IPS-20b (cell line): ENCODE measurements at regions not wholly inside any gene's neighbourhood (a gene's known extent, or its start where the extent isn't known, plus 50 kb on each side); places are given as distances from the start of the nearest gene placed in this dataset.
A peak's percentile ranks its signal among the peaks of the same experiment; 100 is the strongest.

Source experiments
- H3K27ac ChIP-seq: one replicate; pipeline ENCODE4 v1.5.1; 2013; ENCODE audit warnings: low read length
- H3K27me3 ChIP-seq: 2 replicates; pipeline ENCODE4 v1.6.1; 2013; ENCODE audit warnings: mild to moderate bottlenecking, low read length, inconsistent platforms; ENCODE audit not compliant: insufficient read depth
- H3K36me3 ChIP-seq: 2 replicates; pipeline ENCODE4 v1.6.1; 2013; ENCODE audit warnings: low read depth, mild to moderate bottlenecking, inconsistent platforms, low read length, moderate library complexity; ENCODE audit not compliant: insufficient read depth
- H3K4me1 ChIP-seq: 2 replicates; pipeline ENCODE4 v1.6.1; 2013; ENCODE audit warnings: mild to moderate bottlenecking, control low read depth, inconsistent platforms, low read length, moderate library complexity; ENCODE audit not compliant: insufficient read depth
- H3K4me3 ChIP-seq: 2 replicates; pipeline ENCODE4 v1.5.1; 2013; ENCODE audit warnings: mild to moderate bottlenecking, low read length, inconsistent platforms
- H3K9ac ChIP-seq: 2 replicates; pipeline ENCODE4 v1.6.1; 2013; ENCODE audit warnings: low read depth, mild to moderate bottlenecking, inconsistent platforms, low read length, moderate library complexity
- H3K9me3 ChIP-seq: 2 replicates; pipeline ENCODE4 v1.6.1; 2013; ENCODE audit warnings: mild to moderate bottlenecking, low read depth, low read length, inconsistent platforms; ENCODE audit not compliant: insufficient read depth

DNA sequence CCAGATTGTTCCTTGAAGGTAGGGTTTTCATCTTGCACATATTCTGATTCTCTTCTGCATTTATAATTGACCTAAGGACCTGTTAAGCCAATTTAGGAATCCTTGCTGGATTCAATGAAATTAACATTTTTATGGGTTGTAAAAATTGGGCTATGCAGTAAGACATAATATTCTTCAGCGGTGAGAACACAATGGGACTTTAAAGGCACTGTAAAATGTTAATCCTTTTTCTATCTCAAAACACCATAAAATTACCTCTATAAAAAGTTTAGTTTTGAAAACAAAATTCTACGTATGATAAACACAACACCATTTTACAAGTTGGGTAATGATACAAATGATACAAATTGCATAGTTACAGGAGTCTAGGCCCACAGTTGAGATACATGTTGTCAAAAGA, 169.2 kb upstream of the DTNA start:
- H3K4me3 ChIP-seq: no peak overlapping the region
- H3K9me3 ChIP-seq: no peaks in the 10 kb centered on the region
- H3K27me3 ChIP-seq: no peaks in the 10 kb centered on the region
- no peak overlapping the region for H3K27ac ChIP-seq
- peaks cover 5% of the 10 kb centered on the region for H3K4me1 ChIP-seq
- no peak overlapping the region for H3K9ac ChIP-seq
- no peaks in the 10 kb centered on the region for H3K36me3 ChIP-seq

DNA sequence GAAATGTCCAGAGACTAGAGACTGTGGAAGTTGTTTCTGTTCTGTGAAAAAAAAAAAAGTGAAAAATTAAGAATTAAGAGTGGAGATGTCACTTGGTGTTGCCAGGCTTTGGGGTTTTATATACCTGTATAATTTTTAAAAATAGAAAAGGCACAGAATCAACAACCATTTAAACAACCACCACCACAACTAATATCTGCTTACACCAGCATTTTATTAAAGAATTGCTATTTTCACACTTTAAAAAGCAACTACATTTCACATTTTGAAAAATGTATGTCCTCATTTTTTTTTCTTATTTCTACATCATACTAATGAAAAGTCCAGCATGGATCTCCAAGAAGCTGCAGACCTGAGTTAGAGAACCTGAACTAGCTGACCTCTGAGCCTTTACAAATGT, 167.5 kb upstream of the DTNA start:
- H3K4me1 ChIP-seq: peaks cover 16% of the 10 kb centered on the region
- no peaks in the 10 kb centered on the region for H3K27me3 ChIP-seq
- no peak overlapping the region for H3K4me3 ChIP-seq
- H3K9ac ChIP-seq: no peak overlapping the region
- H3K27ac ChIP-seq: no peak overlapping the region
- H3K9me3 ChIP-seq: no peaks in the 10 kb centered on the region
- H3K36me3 ChIP-seq: no peaks in the 10 kb centered on the region

DNA sequence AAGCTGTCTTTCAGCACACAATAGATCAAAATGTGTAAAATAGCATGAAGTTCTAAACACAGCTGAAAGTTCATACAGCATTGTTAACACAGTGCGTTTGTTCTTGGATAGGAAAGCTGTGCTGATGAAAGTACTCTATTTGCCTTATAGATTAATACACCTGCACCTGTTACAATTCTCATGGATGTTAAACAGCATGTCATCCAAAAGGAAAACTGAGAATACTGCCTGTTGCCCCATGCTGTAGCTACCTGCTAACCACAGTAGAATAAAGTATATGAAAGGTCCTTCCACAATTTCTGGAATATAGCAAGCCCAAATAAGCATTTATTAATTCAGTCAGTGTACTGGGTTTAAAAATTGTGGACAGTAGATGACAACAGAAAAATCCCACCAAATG, 166.7 kb upstream of the DTNA start:
- Histone ChIP-seq H3K9ac (no peak overlapping the region), H3K27me3 (no peaks in the 10 kb centered on the region), H3K4me1 (peaks cover 23% of the 10 kb centered on the region), H3K36me3 (no peaks in the 10 kb centered on the region), H3K27ac (no peak overlapping the region), H3K9me3 (no peaks in the 10 kb centered on the region), H3K4me3 (no peak overlapping the region)

DNA sequence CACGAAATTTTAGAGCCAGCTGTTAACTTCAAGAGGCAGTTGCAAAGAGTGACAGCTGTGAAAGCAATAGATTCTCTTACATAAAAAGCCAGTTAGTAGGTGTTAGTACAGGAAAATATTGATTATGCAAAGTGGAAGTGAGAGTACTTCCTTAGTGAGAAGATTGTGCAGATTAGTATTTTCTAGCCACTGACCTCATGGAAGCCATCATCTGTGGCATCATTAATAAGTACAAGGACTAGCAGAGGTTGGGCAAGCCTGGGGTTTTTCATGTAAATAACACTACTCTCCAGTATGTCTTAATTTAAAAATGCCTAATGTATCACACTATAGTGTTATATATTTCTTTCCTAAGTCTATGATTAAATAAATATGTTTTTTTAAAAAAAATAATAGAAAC, 166.2 kb upstream of the DTNA start:
- no peak overlapping the region for H3K27ac ChIP-seq
- no peak overlapping the region for H3K9ac ChIP-seq
- H3K4me3 ChIP-seq: no peak overlapping the region
- H3K9me3 ChIP-seq: no peaks in the 10 kb centered on the region
- H3K36me3 ChIP-seq: no peaks in the 10 kb centered on the region
- H3K27me3 ChIP-seq: no peaks in the 10 kb centered on the region
- peaks cover 29% of the 10 kb centered on the region for H3K4me1 ChIP-seq

DNA sequence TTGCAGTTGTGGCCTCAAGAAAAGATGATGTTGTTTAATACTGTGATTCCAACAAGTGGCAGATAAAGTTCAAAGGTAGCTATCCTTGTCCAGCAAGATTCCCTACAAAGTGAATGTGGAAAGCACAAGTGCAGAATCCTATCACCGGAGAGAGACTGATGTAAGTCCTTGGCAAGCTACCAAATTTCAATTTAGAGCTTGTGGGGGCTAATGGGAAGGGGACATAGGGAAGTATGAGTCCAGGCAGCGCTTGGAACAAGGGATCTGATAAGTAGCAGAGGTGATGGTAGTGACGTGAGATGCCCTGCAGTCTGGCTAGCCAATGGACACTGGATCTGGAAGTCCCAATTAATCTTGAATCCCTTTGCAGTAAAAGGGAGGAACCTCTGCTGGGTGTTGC, 165.2 kb upstream of the DTNA start:
- H3K4me1 ChIP-seq: peaks cover 39% of the 10 kb centered on the region
- no peak overlapping the region for H3K27ac ChIP-seq
- H3K36me3 ChIP-seq: no peaks in the 10 kb centered on the region
- no peak overlapping the region for H3K9ac ChIP-seq
- no peak overlapping the region for H3K4me3 ChIP-seq
- H3K9me3 ChIP-seq: no peaks in the 10 kb centered on the region
- no peaks in the 10 kb centered on the region for H3K27me3 ChIP-seq

DNA sequence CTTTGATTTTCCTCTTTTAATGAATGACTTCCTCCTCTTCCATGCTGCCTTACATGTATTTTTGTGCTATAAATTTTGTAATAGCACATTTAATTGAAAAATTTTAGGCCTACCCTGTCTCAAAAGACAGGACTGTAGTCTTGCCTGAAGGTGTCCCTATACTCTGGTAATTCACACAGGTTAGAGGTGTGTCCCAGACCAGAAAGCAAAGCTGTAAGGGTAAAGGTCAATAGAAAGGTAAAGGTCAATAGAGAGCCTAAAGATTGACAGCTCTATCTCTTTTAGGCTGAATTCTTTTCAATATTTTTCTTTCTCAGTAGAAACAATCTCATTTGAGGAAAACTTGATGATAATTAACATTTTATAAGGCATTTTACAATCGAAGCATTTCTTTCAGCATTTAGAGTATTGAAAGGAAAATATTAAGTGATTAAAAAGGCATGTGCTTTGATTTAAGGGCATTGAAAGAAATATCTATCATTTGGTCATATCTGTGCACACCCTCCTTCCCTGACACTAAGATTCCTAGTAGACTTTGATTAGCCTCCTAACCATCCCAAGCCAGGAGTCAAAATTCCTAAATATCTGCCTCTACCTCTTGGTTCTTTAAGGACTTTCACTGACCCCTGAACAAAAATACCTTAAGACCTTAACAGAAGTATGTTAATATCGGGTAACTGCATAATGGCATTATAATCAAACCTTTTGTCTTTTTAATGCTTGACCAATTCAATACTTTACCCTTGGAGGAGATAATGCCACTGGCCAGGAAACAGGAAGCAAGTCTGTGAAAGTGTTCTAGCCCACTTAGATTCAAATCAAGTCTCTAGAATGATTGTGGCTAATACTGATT, 161.8 kb upstream of the DTNA start:
- Histone ChIP-seq H3K36me3 (no peaks in the 10 kb centered on the region), H3K9me3 (no peaks in the 10 kb centered on the region), H3K4me1 (peaks cover 43% of the 10 kb centered on the region), H3K27me3 (no peaks in the 10 kb centered on the region), H3K4me3 (peak overlapping the region; percentile 51), H3K27ac (peak overlapping the region; percentile 41), H3K9ac (no peak overlapping the region)

DNA sequence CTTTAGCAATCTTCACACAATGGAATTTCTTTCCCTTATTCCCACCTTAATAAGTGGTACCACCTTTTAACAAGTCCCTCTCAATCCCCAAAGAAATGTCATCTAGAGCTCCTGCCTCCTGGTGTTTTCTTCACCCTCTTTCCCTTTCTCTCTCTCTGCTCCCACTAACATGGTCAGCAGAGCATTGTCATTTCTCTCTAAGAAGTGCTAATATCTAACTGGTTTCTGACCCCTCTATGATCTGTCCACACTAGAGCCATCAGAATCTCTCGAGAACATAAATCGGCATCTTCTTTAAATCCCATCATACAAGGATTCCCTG, 161.2 kb upstream of the DTNA start:
- Histone ChIP-seq H3K9me3 (no peaks in the 10 kb centered on the region), H3K27me3 (no peaks in the 10 kb centered on the region), H3K27ac (peak overlapping the region; percentile 41), H3K9ac (peak overlapping the region; percentile 46; the same call in 1 of the 2 replicates), H3K36me3 (no peaks in the 10 kb centered on the region), H3K4me1 (peaks cover 43% of the 10 kb centered on the region), H3K4me3 (peak overlapping the region; percentile 51)

DNA sequence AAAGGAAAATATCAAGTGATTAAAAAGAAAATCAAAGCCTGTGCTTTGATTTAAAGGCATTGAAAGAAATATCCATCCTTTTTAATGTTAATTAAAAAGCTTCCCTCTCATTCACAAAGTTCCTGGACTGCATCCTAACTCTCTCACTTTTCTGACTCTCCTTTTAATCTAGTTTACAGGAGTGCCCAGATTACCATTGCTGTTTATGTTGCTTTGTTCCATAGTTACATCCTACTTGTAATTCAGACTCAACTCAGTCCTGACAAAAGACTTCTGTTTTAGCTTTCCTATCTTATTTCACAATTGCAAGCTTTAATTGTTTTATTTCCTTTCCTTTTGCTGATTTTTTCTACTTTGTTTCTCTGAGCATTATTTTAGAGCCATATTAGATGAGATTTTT, 160.7 kb upstream of the DTNA start:
- H3K9ac ChIP-seq: peak overlapping the region; percentile 46; the same call in 1 of the 2 replicates
- peaks cover 43% of the 10 kb centered on the region for H3K4me1 ChIP-seq
- no peaks in the 10 kb centered on the region for H3K36me3 ChIP-seq
- no peak overlapping the region for H3K27ac ChIP-seq
- H3K4me3 ChIP-seq: peak overlapping the region; percentile 51; the same call in 1 of the 2 replicates
- H3K27me3 ChIP-seq: no peaks in the 10 kb centered on the region
- no peaks in the 10 kb centered on the region for H3K9me3 ChIP-seq

DNA sequence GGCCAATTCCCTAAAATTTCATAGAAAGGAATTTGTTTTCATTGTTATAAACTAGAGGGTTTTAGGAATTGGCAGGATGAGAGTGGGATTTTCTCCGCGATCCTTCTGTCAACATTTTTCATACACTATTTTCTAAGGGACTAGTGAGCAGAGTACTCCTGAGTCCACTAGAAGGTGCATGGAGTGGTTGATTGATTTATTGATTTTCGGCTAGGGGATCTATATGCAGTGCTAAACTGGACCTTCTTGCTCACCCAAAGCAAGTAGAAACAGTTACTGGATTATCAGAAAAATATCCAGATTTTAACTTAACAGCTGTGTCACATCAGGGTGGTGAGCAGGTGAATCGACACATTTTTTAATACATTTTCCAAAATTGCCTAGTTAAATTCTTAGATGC, 159.9 kb upstream of the DTNA start:
- Histone ChIP-seq H3K4me3 (no peak overlapping the region), H3K4me1 (peaks cover 40% of the 10 kb centered on the region), H3K9me3 (no peaks in the 10 kb centered on the region), H3K27ac (no peak overlapping the region), H3K9ac (peak overlapping the region; percentile 46; the same call in 1 of the 2 replicates), H3K27me3 (no peaks in the 10 kb centered on the region), H3K36me3 (no peaks in the 10 kb centered on the region)

DNA sequence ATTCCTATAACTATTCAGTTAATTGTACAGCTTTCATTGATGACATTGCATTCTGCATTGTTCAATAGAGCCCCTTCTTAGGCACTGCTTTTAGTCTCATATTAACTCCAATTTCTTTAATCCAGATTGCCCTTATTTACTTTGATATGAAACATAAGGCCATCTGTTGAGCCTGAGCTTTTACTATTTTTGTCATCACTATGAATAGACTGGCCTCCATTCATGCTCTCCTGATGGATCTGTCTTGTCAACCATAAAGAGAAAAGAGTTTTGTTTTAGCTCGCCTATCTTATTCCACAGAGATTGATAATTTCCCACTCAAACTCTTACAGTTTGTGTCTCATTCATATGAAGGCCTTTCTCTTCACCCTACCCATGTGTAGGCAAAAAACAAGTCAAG, 159.2 kb upstream of the DTNA start:
- Histone ChIP-seq H3K4me3 (no peak overlapping the region), H3K4me1 (peaks cover 38% of the 10 kb centered on the region), H3K9me3 (no peaks in the 10 kb centered on the region)

DNA sequence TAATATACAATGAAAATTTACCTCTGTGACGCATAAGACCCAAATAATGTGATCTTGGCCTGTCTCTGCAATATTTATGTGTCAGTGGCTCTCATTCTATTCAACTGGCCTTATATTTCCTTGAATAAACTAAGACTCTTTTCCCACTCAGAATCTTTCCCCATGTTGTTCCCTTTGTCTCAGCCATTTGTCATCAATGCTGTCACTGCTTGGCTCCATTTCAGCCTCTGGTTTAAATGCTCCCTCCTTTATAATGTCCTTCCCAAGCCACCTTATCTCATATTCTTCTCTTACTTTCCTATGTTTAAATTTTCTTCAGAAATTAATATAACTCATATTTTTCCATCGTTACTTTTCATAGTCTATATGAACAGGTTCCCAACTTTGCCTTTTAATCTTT, 158.3 kb upstream of the DTNA start:
- H3K9ac ChIP-seq: no peak overlapping the region

More for the DNA sequence above, 159.2 kb upstream of the DTNA start:
- H3K27me3 ChIP-seq: no peaks in the 10 kb centered on the region
- H3K36me3 ChIP-seq: no peaks in the 10 kb centered on the region
- no peak overlapping the region for H3K27ac ChIP-seq
- no peak overlapping the region for H3K9ac ChIP-seq

DNA sequence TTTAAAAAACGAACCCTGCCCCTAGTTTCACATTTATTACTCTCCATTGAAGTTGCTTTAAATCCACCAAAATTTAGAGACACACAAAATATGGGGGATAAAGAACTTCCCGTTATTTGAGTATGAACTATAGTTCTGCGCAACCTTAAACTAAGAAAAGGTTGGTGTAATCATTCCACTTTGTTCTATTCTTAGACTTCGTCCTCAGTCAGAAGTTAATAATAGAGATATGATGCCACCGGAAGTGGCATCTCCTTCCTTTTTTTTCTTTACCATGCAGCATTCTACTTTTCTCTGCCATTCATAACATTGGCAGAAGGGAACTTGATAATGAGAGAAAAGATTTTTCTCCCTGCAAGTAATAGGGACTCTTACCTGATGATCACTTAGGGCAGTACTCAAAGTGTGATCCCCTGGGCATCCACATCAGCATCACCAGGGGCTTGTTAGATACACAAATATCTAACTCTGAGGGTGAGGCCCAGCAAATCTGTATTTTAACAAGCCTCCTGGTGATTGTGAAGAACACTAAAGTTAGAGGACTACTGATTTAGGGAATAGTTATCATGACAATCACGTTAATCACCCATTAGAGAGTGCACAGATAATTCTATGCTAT, 147.7 kb upstream of the DTNA start:
- no peak overlapping the region for H3K4me3 ChIP-seq
- no peaks in the 10 kb centered on the region for H3K27me3 ChIP-seq
- no peak overlapping the region for H3K9ac ChIP-seq
- H3K9me3 ChIP-seq: no peaks in the 10 kb centered on the region
- no peak overlapping the region for H3K27ac ChIP-seq
- no peaks in the 10 kb centered on the region for H3K4me1 ChIP-seq
- no peaks in the 10 kb centered on the region for H3K36me3 ChIP-seq

More for the DNA sequence above, 158.3 kb upstream of the DTNA start:
- Histone ChIP-seq H3K27me3 (no peaks in the 10 kb centered on the region), H3K36me3 (no peaks in the 10 kb centered on the region), H3K9me3 (no peaks in the 10 kb centered on the region), H3K27ac (no peak overlapping the region), H3K4me3 (no peak overlapping the region), H3K4me1 (peaks cover 32% of the 10 kb centered on the region)
